H1 (cell line): ENCODE measurements at regions not wholly inside any gene's neighbourhood (a gene's known extent, or its start where the extent isn't known, plus 50 kb on each side); places are given as distances from the start of the nearest gene placed in this dataset.

Source experiments
- CTCF ChIA-PET: fragments of 300-600 bp; sonication (Branson Sonifier 250); formaldehyde crosslinking; loops from one replicate; lab custom pipeline; 2021; ENCODE audit not compliant: partially characterized antibody; lab: Charles Lee
- POLR2A ChIA-PET: fragments of 300-600 bp; sonication (Branson Sonifier 250); formaldehyde crosslinking; loops from one replicate; lab custom pipeline; 2021; ENCODE audit warnings: inconsistent platforms; ENCODE audit not compliant: partially characterized antibody; lab: Charles Lee
- DNase-seq, 2 experiments: peaks; one replicate each; pipeline versions ENCODE4 v3.0.0 to v3.0.0-alpha.2; 2010 to 2022; ENCODE audit warnings: low spot score in 2 of 2, low read depth in 1 of 2, mixed read lengths in 1 of 2
- FAIRE-seq: peaks from 2 replicates; lab custom pipeline; 2011; peaks lifted over from hg19 to GRCh38; lab: Jason Lieb, UNC
- H2AFZ ChIP-seq: 2 replicates; pipeline ENCODE4 v1.8.1; 2012; ENCODE audit warnings: low read length, inconsistent platforms
- H2AK5ac ChIP-seq: 2 replicates; pipeline ENCODE4 v1.6.1; 2013; ENCODE audit warnings: low read depth, low read length
- H2BK120ac ChIP-seq: replicated peaks from 2 replicates; pipeline ENCODE3; 2013; ENCODE audit warnings: low read depth, low read length, inconsistent platforms
- H2BK12ac ChIP-seq: 2 replicates; pipeline ENCODE4 v1.6.1; 2013; ENCODE audit warnings: low read depth, low read length
- H2BK15ac ChIP-seq: 2 replicates; pipeline ENCODE4 v1.6.1; 2013; ENCODE audit warnings: low read length
- H2BK20ac ChIP-seq: 2 replicates; pipeline ENCODE4 v1.6.1; 2013; ENCODE audit warnings: low read length
- H2BK5ac ChIP-seq: 2 replicates; pipeline ENCODE4 v1.6.1; 2013; ENCODE audit warnings: low read depth, low read length
- H3K14ac ChIP-seq: 2 replicates; pipeline ENCODE4 v1.6.1; 2013; ENCODE audit warnings: inconsistent platforms; ENCODE audit not compliant: insufficient read length
- H3K18ac ChIP-seq: 2 replicates; pipeline ENCODE4 v1.6.1; 2013; ENCODE audit warnings: low read length; ENCODE audit errors: extremely low read depth
- H3K23ac ChIP-seq: 2 replicates; pipeline ENCODE4 v1.6.1; 2013; ENCODE audit warnings: inconsistent platforms; ENCODE audit not compliant: insufficient read length
- H3K23me2 ChIP-seq: 2 replicates; pipeline ENCODE4 v1.6.1; 2013; ENCODE audit warnings: low read depth, low read length
- H3K27ac ChIP-seq: 2 replicates; pipeline ENCODE4 v1.6.1; 2011; ENCODE audit warnings: low read depth, low read length, inconsistent platforms
- H3K27me3 ChIP-seq, 4 experiments: replicated peaks in 1 of 4; 1 replicate in 1 of 4; 2 replicates in 3 of 4; pipeline versions ENCODE4 v1.6.1 to v1.8.1; 2011 to 2013; ENCODE audit warnings: low read length in 3 of 4, mild to moderate bottlenecking in 3 of 4, inconsistent platforms in 2 of 4, mixed read lengths in 2 of 4, moderate library complexity in 1 of 4; ENCODE audit not compliant: control insufficient read depth in 3 of 4, insufficient read depth in 3 of 4; ENCODE audit errors: extremely low read depth in 1 of 4
- H3K36me3 ChIP-seq, 4 experiments: 2 replicates each; pipeline versions ENCODE4 v1.6.1 to v1.8.1; 2011 to 2013; ENCODE audit warnings: mild to moderate bottlenecking in 4 of 4, low read length in 3 of 4, moderate library complexity in 2 of 4, control low read depth in 1 of 4, inconsistent platforms in 1 of 4; ENCODE audit not compliant: insufficient read depth in 4 of 4, control insufficient read depth in 2 of 4
- H3K4ac ChIP-seq: replicated peaks from 2 replicates; pipeline ENCODE3; 2013; ENCODE audit warnings: low read length, low read depth, mixed read lengths, inconsistent platforms; ENCODE audit not compliant: insufficient read length
- H3K4me1 ChIP-seq, 4 experiments: replicated peaks in 1 of 4; 1 replicate in 1 of 4; 2 replicates in 3 of 4; pipeline versions ENCODE4 v1.6.1 to v1.8.1; 2011 to 2013; ENCODE audit warnings: low read length in 3 of 4, inconsistent platforms in 2 of 4, mixed read lengths in 1 of 4; ENCODE audit not compliant: insufficient read depth in 4 of 4, control insufficient read depth in 3 of 4
- H3K4me2 ChIP-seq, 2 experiments: 2 replicates each; pipeline versions ENCODE4 v1.6.1 to v1.8.1; 2011 to 2013; ENCODE audit warnings: low read depth in 2 of 2, low read length in 2 of 2, control low read depth in 1 of 2, inconsistent platforms in 1 of 2, mild to moderate bottlenecking in 1 of 2; ENCODE audit not compliant: insufficient read depth in 1 of 2
- H3K4me3 ChIP-seq, 4 experiments: fragments of 200-600, 300-600 bp in 1 of 4; sonication (generic), shearing (Covaris generic), sonication (Bioruptor Twin) in 1 of 4; 2 replicates each; pipeline versions ENCODE4 v1.5.1 to v1.8.1; 2011 to 2016; ENCODE audit warnings: low read length in 4 of 4, low read depth in 3 of 4, control low read depth in 2 of 4, inconsistent platforms in 2 of 4, mild to moderate bottlenecking in 2 of 4, mixed read lengths in 1 of 4, moderate library complexity in 1 of 4; ENCODE audit not compliant: insufficient read depth in 2 of 4; ENCODE audit errors: extremely low read depth in 1 of 4
- H3K56ac ChIP-seq: replicated peaks from 2 replicates; pipeline ENCODE3; 2013; ENCODE audit warnings: low read depth, mild to moderate bottlenecking, mixed read lengths, low read length, inconsistent platforms; ENCODE audit not compliant: insufficient read length
- H3K79me1 ChIP-seq: 2 replicates; pipeline ENCODE4 v1.6.1; 2013; ENCODE audit warnings: low read depth, low read length, control low read depth
- H3K79me2 ChIP-seq, 2 experiments: 2 replicates each; pipeline versions ENCODE4 v1.6.1 to v1.8.1; 2012 to 2013; ENCODE audit warnings: low read length in 2 of 2, mild to moderate bottlenecking in 2 of 2, inconsistent platforms in 1 of 2; ENCODE audit not compliant: insufficient read depth in 2 of 2, control insufficient read depth in 1 of 2
- H3K9ac ChIP-seq, 4 experiments: replicated peaks in 1 of 4; 1 replicate in 1 of 4; 2 replicates in 3 of 4; pipeline versions ENCODE4 v1.6.1 to v1.8.1; 2011 to 2013; ENCODE audit warnings: low read depth in 3 of 4, low read length in 3 of 4, control low read depth in 2 of 4, mild to moderate bottlenecking in 2 of 4, moderate library complexity in 2 of 4, inconsistent platforms in 1 of 4; ENCODE audit errors: extremely low read depth in 1 of 4
- H3K9me3 ChIP-seq, 2 experiments: 2 replicates each; pipeline versions ENCODE4 v1.6.1 to v1.8.1; 2012 to 2013; ENCODE audit warnings: mild to moderate bottlenecking in 2 of 2, moderate library complexity in 2 of 2, control low read depth in 1 of 2, inconsistent platforms in 1 of 2, low read depth in 1 of 2, low read length in 1 of 2, mixed read lengths in 1 of 2; ENCODE audit not compliant: insufficient read depth in 2 of 2
- H4K20me1 ChIP-seq, 2 experiments: replicated peaks in 1 of 2; 2 replicates each; pipeline versions ENCODE3 to v1.8.1; 2011 to 2013; ENCODE audit warnings: inconsistent platforms in 2 of 2, low read length in 2 of 2, mild to moderate bottlenecking in 1 of 2; ENCODE audit not compliant: insufficient read depth in 2 of 2, control insufficient read depth in 1 of 2
- H4K5ac ChIP-seq: 2 replicates; pipeline ENCODE4 v1.6.1; 2013; ENCODE audit warnings: low read length, low read depth, mixed read lengths, inconsistent platforms; ENCODE audit not compliant: insufficient read length
- H4K8ac ChIP-seq: 2 replicates; pipeline ENCODE4 v1.8.0; 2013; ENCODE audit warnings: mild to moderate bottlenecking, moderate library complexity, low read length, inconsistent platforms; ENCODE audit not compliant: insufficient read depth; ENCODE audit errors: extremely low read depth
- H4K91ac ChIP-seq: replicated peaks from 2 replicates; pipeline ENCODE3; 2013; ENCODE audit warnings: low read length, mixed read lengths, inconsistent platforms; ENCODE audit not compliant: insufficient read length
- ASH2L ChIP-seq: fragments of 200-600, 300-600 bp; sonication (generic); IDR thresholded peaks from one replicate; pipeline ENCODE4 v1.7.1; 2017; ENCODE audit warnings: low read length
- CTCF ChIP-seq, 3 experiments: IDR thresholded peaks; 1 replicate in 2 of 3; 2 replicates in 1 of 3; pipeline versions ENCODE4 v1.5.1 to v1.6.1; 2011; ENCODE audit warnings: low read length in 3 of 3, mild to moderate bottlenecking in 3 of 3, inconsistent platforms in 2 of 3, low read depth in 1 of 3, moderate library complexity in 1 of 3; ENCODE audit not compliant: insufficient read depth in 1 of 3; ENCODE audit errors: control extremely low read depth in 1 of 3
- HDAC6 ChIP-seq: IDR thresholded peaks from one replicate; pipeline ENCODE4 v1.7.1; 2012; ENCODE audit warnings: low read depth, mild to moderate bottlenecking, inconsistent platforms, low read length, moderate library complexity
- KDM1A ChIP-seq: fragments of 200-600, 300-600 bp; sonication (generic); IDR thresholded peaks from 2 replicates; pipeline ENCODE4 v1.7.1; 2016; ENCODE audit warnings: mild to moderate bottlenecking, low read length, borderline replicate concordance
- POLR2A ChIP-seq, 2 experiments: IDR thresholded peaks; 1 replicate in 1 of 2; 2 replicates in 1 of 2; pipeline ENCODE4 v1.6.1; 2011; ENCODE audit warnings: low read depth in 2 of 2, low read length in 2 of 2, mild to moderate bottlenecking in 2 of 2; ENCODE audit errors: control extremely low read depth in 1 of 2
- SAP30 ChIP-seq: fragments of 300-600 bp; sonication (generic); IDR thresholded peaks from 2 replicates; pipeline ENCODE4 v1.7.1; 2012; ENCODE audit warnings: low read length, moderate library complexity, mild to moderate bottlenecking, inconsistent platforms; ENCODE audit not compliant: insufficient read depth, insufficient replicate concordance
- SIRT6 ChIP-seq: IDR thresholded peaks from one replicate; pipeline ENCODE4 v1.7.1; 2012; ENCODE audit warnings: low read length, inconsistent platforms
- SP4 ChIP-seq: IDR thresholded peaks from 2 replicates; pipeline ENCODE4 v1.6.1; 2012; ENCODE audit warnings: low read length, inconsistent platforms
- YY1 ChIP-seq: IDR thresholded peaks from 2 replicates; pipeline ENCODE4 v1.6.1; 2011; ENCODE audit warnings: low read depth, mild to moderate bottlenecking, low read length
- ZNF274 ChIP-seq: IDR thresholded peaks from 2 replicates; pipeline ENCODE4 v1.7.0; 2012; ENCODE audit warnings: low read length, borderline replicate concordance; ENCODE audit errors: extremely low read depth
- WGBS, 2 experiments: shearing (Covaris generic) in 1 of 2; methylation state at CpG; one replicate each; pipeline versions ENCODE4 v1.1.6 to v1.1.7; 2013 to 2015; ENCODE audit warnings: low lambda C conversion rate in 2 of 2, mixed read lengths in 2 of 2, inconsistent platforms in 1 of 2, low coverage in 1 of 2, missing lambda C conversion rate in 1 of 2; ENCODE audit not compliant: insufficient replicate concordance in 2 of 2, insufficient coverage in 1 of 2, insufficient read length in 1 of 2; ENCODE audit errors: extremely low coverage in 1 of 2, missing lambda C conversion rate in 1 of 2; 5-methylcytosine and 5-hydroxymethylcytosine counted together
- TF ChIP-seq, protein P1 (sequence below): IDR thresholded peaks from 2 replicates; pipeline ENCODE4 v1.6.1; 2011; ENCODE audit warnings: low read depth, mild to moderate bottlenecking, low read length; ENCODE audit not compliant: insufficient read depth

DNA sequence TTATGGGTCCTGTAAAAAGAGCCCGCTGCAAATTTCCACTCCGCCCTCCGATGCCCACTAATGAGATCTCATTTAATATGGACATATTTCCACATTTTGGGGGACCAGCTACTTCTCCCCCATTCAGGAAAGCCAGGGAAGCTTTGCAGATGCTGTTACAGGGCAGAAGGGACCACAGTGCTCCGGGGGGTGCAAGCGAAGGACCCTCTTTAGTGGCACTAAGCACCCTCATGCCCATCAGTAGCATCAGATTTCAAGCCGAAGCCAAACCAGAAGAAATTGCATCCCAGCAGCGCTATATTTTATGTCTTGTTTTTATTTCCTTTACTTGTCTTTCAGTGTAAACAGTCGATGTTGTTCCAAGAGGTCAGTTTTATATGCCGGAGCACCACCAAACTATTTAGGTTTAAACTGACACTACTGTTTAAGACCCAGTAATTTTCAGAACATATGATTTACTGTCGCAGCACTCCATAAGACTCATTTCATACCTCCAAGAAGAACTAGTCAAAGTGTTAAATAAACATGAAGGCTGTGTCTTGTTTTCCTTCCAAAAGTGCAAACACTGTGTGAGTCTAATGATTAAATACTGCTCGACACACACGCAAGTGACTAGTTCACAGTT, 122.2 kb upstream of the MGMT start:
- DNase-seq (no peak), FAIRE-seq (no peak)
- H3K27me3 ChIP-seq: no peaks in the 10 kb centered on the region
- H3K18ac ChIP-seq: no peak overlapping the region
- H3K9ac ChIP-seq: no peak overlapping the region
- H2AFZ ChIP-seq: no peak overlapping the region
- H3K23ac ChIP-seq: no peak overlapping the region
- no peak overlapping the region for H4K8ac ChIP-seq
- no peak overlapping the region for H3K27ac ChIP-seq
- H3K56ac ChIP-seq: no peak overlapping the region
- no peak overlapping the region for H3K4me3 ChIP-seq
- H3K9me3 ChIP-seq: no peaks in the 10 kb centered on the region; a peak in 1 of 4 replicates
- H3K79me1 ChIP-seq: no peaks in the 10 kb centered on the region
- H3K36me3 ChIP-seq: no peaks in the 10 kb centered on the region
- H4K5ac ChIP-seq: no peak overlapping the region
- no peak overlapping the region for H3K14ac ChIP-seq
- no peaks in the 10 kb centered on the region; a peak in 1 of 7 replicates for H3K4me1 ChIP-seq
- no peak overlapping the region for H3K4ac ChIP-seq
- H2BK5ac ChIP-seq: no peak overlapping the region
- H3K79me2 ChIP-seq: no peaks in the 10 kb centered on the region
- no peak overlapping the region for H2BK120ac ChIP-seq
- H4K91ac ChIP-seq: no peak overlapping the region
- H3K23me2 ChIP-seq: no peaks in the 10 kb centered on the region; the same call in 1 of the 2 replicates
- no peaks in the 10 kb centered on the region for H4K20me1 ChIP-seq
- ChIA-PET CTCF (interaction anchor here (1.3 kb wide), 1 partner anchor 314 kb away, joined by 3 read pairs; no protein-coding TSS in a partner anchor), POLR2A (no interaction called here)
- H2BK15ac ChIP-seq: no peak overlapping the region
- no peak overlapping the region for H2BK12ac ChIP-seq
- 97% methylated on average over 12 of the region's 12 CpGs; no CpG with 5 or more reads in 1 of the 2 experiments for WGBS, 2 experiments
- H3K4me2 ChIP-seq: no peak overlapping the region
- no peak overlapping the region for H2BK20ac ChIP-seq
- H2AK5ac ChIP-seq: no peak overlapping the region
- TF ChIP-seq SP4 (no peak), ASH2L (no peak), ZNF274 (no peak), CTCF (IDR thresholded peaks at IDR 0.05; ENCODE audit: control extremely low read depth in 1 of 3, insufficient read depth in 1 of 3, low read depth in 1 of 3, low read length in 3 of 3) (no peak), KDM1A (no peak), SIRT6 (no peak), YY1 (no peak), SAP30 (no peak), HDAC6 (no peak), POLR2A (IDR thresholded peaks at IDR 0.05; ENCODE audit: control extremely low read depth in 1 of 2, low read depth in 2 of 2, low read length in 2 of 2) (no peak)
- TF ChIP-seq, protein P1, sequence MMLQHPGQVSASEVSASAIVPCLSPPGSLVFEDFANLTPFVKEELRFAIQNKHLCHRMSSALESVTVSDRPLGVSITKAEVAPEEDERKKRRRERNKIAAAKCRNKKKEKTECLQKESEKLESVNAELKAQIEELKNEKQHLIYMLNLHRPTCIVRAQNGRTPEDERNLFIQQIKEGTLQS: no peak
